ENCODE measurements at regions not wholly inside any gene's neighbourhood (a gene's known extent, or its start where the extent isn't known, plus 50 kb on each side); places are given as distances from the start of the nearest gene placed in this dataset.

DNA sequence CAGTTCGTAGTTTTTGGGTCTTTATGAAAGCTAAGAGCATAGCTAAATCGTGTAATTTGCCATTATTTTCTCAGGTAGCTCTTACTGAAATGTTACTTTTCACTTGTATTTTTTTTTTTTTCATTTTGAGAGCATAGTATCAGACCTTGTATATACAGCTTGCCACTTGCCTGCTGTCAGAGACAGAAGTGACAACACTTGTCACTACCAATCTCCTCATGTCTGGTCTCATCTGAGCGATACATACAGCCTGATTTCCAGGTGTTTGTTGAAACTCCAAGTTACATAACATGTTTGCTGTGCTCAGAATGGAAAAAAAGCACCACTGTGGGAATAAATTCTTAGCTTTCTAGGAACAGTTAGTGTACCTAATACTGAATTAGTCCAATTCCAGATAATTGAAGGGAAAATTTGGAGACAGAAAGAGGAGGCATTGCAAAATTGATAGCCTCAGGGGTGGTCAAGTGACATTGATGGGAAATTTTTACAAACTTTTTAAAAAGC lies 621.4 kb upstream of the PKN2 start:
- 74 to 93% (median 84%) methylated on average over 3 of the region's 3 CpGs for WGBS, 5 donors
- DNase-seq, result no peak
- no peak for TF ChIP-seq POLR2A (IDR thresholded peaks at IDR 0.05)
- TF ChIP-seq CTCF (IDR thresholded peaks at IDR 0.05 in 8 of 11, conservative IDR thresholded peaks at IDR 0.05 in 3 of 11), result no peak
- TF ChIP-seq POLR2AphosphoS5 (IDR thresholded peaks at IDR 0.05), result no peak
- H3K9me3 ChIP-seq, result no peaks in the 10 kb centered on the region
- no peak overlapping the region for H3K27ac ChIP-seq
- H3K27me3 ChIP-seq (replicated peaks in 1 of 7), result no peaks in the 10 kb centered on the region
- intact Hi-C loops (cut with DNase I; ENCODE audit: low total_unique reads), result loop anchor here (10.0 kb wide), 1 partner anchor 778 kb away; no protein-coding TSS in a partner anchor
- H3K4me3 ChIP-seq, result no peak overlapping the region
- no peaks in the 10 kb centered on the region for H3K36me3 ChIP-seq
- peaks cover 0 to 4% (median 0%) of the 10 kb centered on the region in 6 donors for H3K4me1 ChIP-seq

- no peak for TF ChIP-seq CTCF (IDR thresholded peaks at IDR 0.05 in 8 of 11, conservative IDR thresholded peaks at IDR 0.05 in 3 of 11)
- TF ChIP-seq POLR2AphosphoS5 (IDR thresholded peaks at IDR 0.05), result no peak
- TF ChIP-seq POLR2A (IDR thresholded peaks at IDR 0.05), result no peak
- Histone ChIP-seq H3K27ac (no peak overlapping the region), H3K9me3 (no peaks in the 10 kb centered on the region), H3K36me3 (no peaks in the 10 kb centered on the region), H3K4me1 (peaks cover 0 to 4% (median 0%) of the 10 kb centered on the region in 6 donors), H3K27me3 (replicated peaks in 1 of 7) (no peaks in the 10 kb centered on the region), H3K4me3 (no peak overlapping the region)
- intact Hi-C loops (cut with DNase I; ENCODE audit: low total_unique reads), result loop anchor here (10.0 kb wide), 1 partner anchor 779 kb away; no protein-coding TSS in a partner anchor
- WGBS, 5 donors, result 56 to 87% (median 76%) methylated on average over 2 of the region's 2 CpGs
- no peak for DNase-seq
Observed at GRCh38 chr1:88063605-88064004, 620.5 kb upstream of the PKN2 start.

DNA sequence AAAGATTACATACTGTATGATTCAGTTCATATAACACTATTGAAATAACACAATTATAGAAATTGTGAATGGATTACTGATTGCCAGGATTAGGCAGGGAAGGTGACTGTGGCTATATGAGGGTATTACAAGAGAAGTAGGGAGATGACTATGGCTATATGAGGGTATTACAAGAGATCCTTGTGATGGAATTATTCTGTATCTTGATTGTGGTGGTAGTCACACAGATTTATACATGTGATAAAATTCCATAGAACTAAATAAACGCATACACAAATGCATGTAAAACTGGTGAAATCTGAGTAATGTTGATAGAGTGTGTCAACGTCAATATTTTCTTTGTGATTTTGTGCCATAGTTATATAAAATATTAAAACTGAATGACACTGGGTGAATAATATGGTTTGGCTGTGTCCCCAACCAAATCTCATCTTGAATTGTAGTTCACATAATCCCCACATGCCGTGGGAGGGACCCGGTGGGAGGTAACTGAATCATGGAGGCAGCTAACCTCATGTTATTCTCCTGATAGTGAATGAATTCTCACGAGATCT lies 615.6 kb upstream of the PKN2 start:
- TF ChIP-seq CTCF (IDR thresholded peaks at IDR 0.05 in 8 of 11, conservative IDR thresholded peaks at IDR 0.05 in 3 of 11) (no peak), POLR2AphosphoS5 (IDR thresholded peaks at IDR 0.05) (no peak), POLR2A (IDR thresholded peaks at IDR 0.05) (no peak)
- no peaks in the 10 kb centered on the region for H3K36me3 ChIP-seq
- no peak overlapping the region for H3K4me3 ChIP-seq
- DNase-seq, result no peak
- WGBS, 5 donors, result 79 to 85% (median 81%) methylated on average over 5 of the region's 5 CpGs
- intact Hi-C loops (cut with DNase I; ENCODE audit: low total_unique reads), result loop anchor here (10.0 kb wide), 1 partner anchor 784 kb away; no protein-coding TSS in a partner anchor
- no peaks in the 10 kb centered on the region for H3K4me1 ChIP-seq
- H3K9me3 ChIP-seq, result no peaks in the 10 kb centered on the region
- no peak overlapping the region for H3K27ac ChIP-seq
- no peaks in the 10 kb centered on the region for H3K27me3 ChIP-seq (replicated peaks in 1 of 7)

- no peak for DNase-seq
- TF ChIP-seq POLR2A (IDR thresholded peaks at IDR 0.05) (no peak), CTCF (IDR thresholded peaks at IDR 0.05 in 8 of 11, conservative IDR thresholded peaks at IDR 0.05 in 3 of 11) (no peak), POLR2AphosphoS5 (IDR thresholded peaks at IDR 0.05) (no peak)
- Histone ChIP-seq H3K27me3 (replicated peaks in 1 of 7) (no peaks in the 10 kb centered on the region), H3K36me3 (no peaks in the 10 kb centered on the region), H3K27ac (no peak overlapping the region), H3K4me3 (no peak overlapping the region), H3K9me3 (no peaks in the 10 kb centered on the region), H3K4me1 (no peaks in the 10 kb centered on the region)
- intact Hi-C loops (cut with DNase I; ENCODE audit: low total_unique reads), result no loop called here
- 59 to 86% (median 72%) methylated on average over 1 of the region's 1 CpG for WGBS, 5 donors
Observed at GRCh38 chr1:88070956-88071355, 613.1 kb upstream of the PKN2 start.
